ENCODE measurements at regions not wholly inside any gene's neighbourhood (a gene's known extent, or its start where the extent isn't known, plus 50 kb on each side); places are given as distances from the start of the nearest gene placed in this dataset.
"Not testable (repeated sequence)": the region's sequence is repeated elsewhere in the genome, so short reads cannot be mapped to it uniquely, and the experiment has no call there.

DNA sequence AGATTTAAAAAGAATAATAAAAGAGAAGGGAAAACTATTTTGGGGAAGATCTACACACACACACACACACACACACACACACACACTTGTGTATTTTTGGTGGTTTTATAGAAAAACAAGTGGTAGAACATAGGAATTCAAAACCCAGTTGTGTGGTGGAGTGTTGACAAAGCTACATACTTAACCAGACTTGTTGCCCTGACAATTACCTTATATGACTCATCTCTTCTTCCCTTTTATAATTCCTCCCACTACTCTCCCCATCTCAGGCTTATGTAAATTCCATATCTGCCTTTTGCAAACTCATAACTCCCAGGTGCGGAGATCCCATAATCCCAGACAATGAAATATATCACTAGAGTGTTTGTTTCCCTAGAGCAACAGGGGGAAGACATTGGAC, 873.7 kb downstream of the NXPH1 start:
- H3K27ac ChIP-seq (ENCODE audit: low read depth in 1 of 2, low read length in 2 of 2) = no peak overlapping the region
- 87 to 93% methylated on average over 1 of the region's 1 CpG for WGBS, 2 donors
- H3K27me3 ChIP-seq (ENCODE audit: control insufficient read depth in 1 of 2, insufficient read depth in 2 of 2, low read length in 1 of 2) = no peaks in the 10 kb centered on the region
- no peak overlapping the region for H3K4me3 ChIP-seq (ENCODE audit: low read length in 2 of 2)
- H3K9me3 ChIP-seq (ENCODE audit: control insufficient read depth, low read length) = no peaks in the 10 kb centered on the region
- ATAC-seq (ENCODE audit: low FRiP score) (no peak), DNase-seq (no peak)
- intact Hi-C loops (cut with DNase I) = no loop called here
- H3K4me1 ChIP-seq (ENCODE audit: control insufficient read depth in 1 of 2, insufficient read depth in 2 of 2, low read length in 2 of 2) = no peaks in the 10 kb centered on the region
- H3K36me3 ChIP-seq (ENCODE audit: control insufficient read depth in 1 of 2, insufficient read depth in 2 of 2, low read length in 1 of 2) = no peaks in the 10 kb centered on the region

DNA sequence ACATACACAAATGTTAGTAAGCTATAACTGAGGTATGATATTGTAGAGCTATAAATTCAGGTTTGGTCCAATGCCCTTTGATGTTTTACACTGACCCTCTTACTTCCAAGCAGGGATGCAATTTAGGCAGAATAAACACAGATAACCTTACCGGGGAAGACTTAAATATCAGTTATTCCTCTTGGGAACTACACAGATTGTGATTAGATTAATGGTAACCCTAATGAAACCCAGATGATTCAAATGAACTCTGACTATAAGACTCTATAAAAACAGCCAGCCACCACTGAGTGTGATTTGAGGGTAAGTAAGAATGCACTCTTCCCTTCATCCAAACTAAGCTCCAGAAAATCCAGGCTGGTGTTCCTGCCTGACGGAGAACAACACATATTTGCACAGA, 891.1 kb downstream of the NXPH1 start:
- intact Hi-C loops (cut with DNase I) = no loop called here
- ATAC-seq (ENCODE audit: low FRiP score) (no peak), DNase-seq (no peak)
- WGBS, 2 donors = 23 to 27% methylated on average over 2 of the region's 2 CpGs
- H3K4me1 ChIP-seq (ENCODE audit: control insufficient read depth in 1 of 2, insufficient read depth in 2 of 2, low read length in 2 of 2) = no peaks in the 10 kb centered on the region
- no peaks in the 10 kb centered on the region for H3K27me3 ChIP-seq (ENCODE audit: control insufficient read depth in 1 of 2, insufficient read depth in 2 of 2, low read length in 1 of 2)
- no peaks in the 10 kb centered on the region for H3K36me3 ChIP-seq (ENCODE audit: control insufficient read depth in 1 of 2, insufficient read depth in 2 of 2, low read length in 1 of 2)
- H3K27ac ChIP-seq (ENCODE audit: low read depth in 1 of 2, low read length in 2 of 2) = no peak overlapping the region
- H3K4me3 ChIP-seq (ENCODE audit: low read length in 2 of 2) = no peak overlapping the region
- H3K9me3 ChIP-seq (ENCODE audit: control insufficient read depth, low read length) = no peaks in the 10 kb centered on the region

- DNase-seq = no peak
- H3K4me1 ChIP-seq (ENCODE audit: control insufficient read depth in 1 of 2, insufficient read depth in 2 of 2, low read length in 2 of 2) = no peaks in the 10 kb centered on the region
- no peak for ATAC-seq (ENCODE audit: low FRiP score)
- no peak overlapping the region for H3K27ac ChIP-seq (ENCODE audit: low read depth in 1 of 2, low read length in 2 of 2)
- intact Hi-C loops (cut with DNase I) = no loop called here
- H3K9me3 ChIP-seq (ENCODE audit: control insufficient read depth, low read length) = no peaks in the 10 kb centered on the region
- WGBS, 2 donors = 67 to 72% methylated on average over 2 of the region's 2 CpGs
- no peak overlapping the region for H3K4me3 ChIP-seq (ENCODE audit: low read length in 2 of 2)
- H3K36me3 ChIP-seq (ENCODE audit: control insufficient read depth in 1 of 2, insufficient read depth in 2 of 2, low read length in 1 of 2) = no peaks in the 10 kb centered on the region
- H3K27me3 ChIP-seq (ENCODE audit: control insufficient read depth in 1 of 2, insufficient read depth in 2 of 2, low read length in 1 of 2) = no peaks in the 10 kb centered on the region
Measured at GRCh38 chr7:9328296-9328695, 894.9 kb downstream of the NXPH1 start.

DNA sequence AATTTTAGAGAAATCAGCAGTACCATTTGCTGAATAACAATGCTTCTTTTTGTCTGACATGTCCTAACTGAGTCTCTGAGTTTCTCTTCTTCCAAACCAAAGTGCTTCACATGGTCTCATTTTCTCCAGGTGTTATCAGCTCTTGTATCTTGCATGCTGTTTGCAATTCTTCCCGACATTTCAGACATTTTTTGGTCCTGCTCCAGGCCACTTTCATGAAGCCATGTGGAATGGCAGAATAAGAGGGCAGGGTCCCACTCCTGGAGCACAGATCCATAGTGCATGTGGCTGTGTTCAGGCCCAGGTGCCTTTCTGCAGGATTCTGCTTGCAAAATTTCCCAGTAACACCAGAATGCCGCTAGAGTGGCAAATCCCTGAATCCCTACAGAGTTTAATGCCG, 916.2 kb downstream of the NXPH1 start:
- WGBS, 2 donors = 67 to 71% methylated on average over 3 of the region's 3 CpGs
- Histone ChIP-seq H3K27ac (ENCODE audit: low read depth in 1 of 2, low read length in 2 of 2) (no peak overlapping the region), H3K36me3 (ENCODE audit: control insufficient read depth in 1 of 2, insufficient read depth in 2 of 2, low read length in 1 of 2) (no peaks in the 10 kb centered on the region), H3K9me3 (ENCODE audit: control insufficient read depth, low read length) (no peaks in the 10 kb centered on the region), H3K27me3 (ENCODE audit: control insufficient read depth in 1 of 2, insufficient read depth in 2 of 2, low read length in 1 of 2) (no peaks in the 10 kb centered on the region), H3K4me1 (ENCODE audit: control insufficient read depth in 1 of 2, insufficient read depth in 2 of 2, low read length in 2 of 2) (no peaks in the 10 kb centered on the region), H3K4me3 (ENCODE audit: low read length in 2 of 2) (no peak overlapping the region)
- ATAC-seq (ENCODE audit: low FRiP score) (no peak), DNase-seq (no peak)
- intact Hi-C loops (cut with DNase I) = no loop called here

GRCh38 chr7:9391221-9391620, 957.8 kb downstream of the NXPH1 start:
- H3K4me3 ChIP-seq (ENCODE audit: low read length in 2 of 2) = no peak overlapping the region
- H3K36me3 ChIP-seq (ENCODE audit: control insufficient read depth in 1 of 2, insufficient read depth in 2 of 2, low read length in 1 of 2) = no peaks in the 10 kb centered on the region
- ATAC-seq (ENCODE audit: low FRiP score) (no peak), DNase-seq (no peak)
- WGBS, 2 donors = 20 to 34% methylated on average over 4 of the region's 4 CpGs
- no peaks in the 10 kb centered on the region for H3K27me3 ChIP-seq (ENCODE audit: control insufficient read depth in 1 of 2, insufficient read depth in 2 of 2, low read length in 1 of 2)
- H3K9me3 ChIP-seq (ENCODE audit: control insufficient read depth, low read length) = peaks cover 6% of the 10 kb centered on the region
- no peak overlapping the region for H3K27ac ChIP-seq (ENCODE audit: low read depth in 1 of 2, low read length in 2 of 2)
- H3K4me1 ChIP-seq (ENCODE audit: control insufficient read depth in 1 of 2, insufficient read depth in 2 of 2, low read length in 2 of 2) = no peaks in the 10 kb centered on the region
- intact Hi-C loops (cut with DNase I) = no loop called here

- intact Hi-C loops (cut with DNase I) = no loop called here
- DNase-seq (no peak), ATAC-seq (ENCODE audit: low FRiP score) (no peak)
- Histone ChIP-seq H3K27ac (ENCODE audit: low read depth in 1 of 2, low read length in 2 of 2) (no peak overlapping the region), H3K9me3 (ENCODE audit: control insufficient read depth, low read length) (peaks cover 6% of the 10 kb centered on the region), H3K27me3 (ENCODE audit: control insufficient read depth in 1 of 2, insufficient read depth in 2 of 2, low read length in 1 of 2) (no peaks in the 10 kb centered on the region), H3K4me1 (ENCODE audit: control insufficient read depth in 1 of 2, insufficient read depth in 2 of 2, low read length in 2 of 2) (no peaks in the 10 kb centered on the region), H3K36me3 (ENCODE audit: control insufficient read depth in 1 of 2, insufficient read depth in 2 of 2, low read length in 1 of 2) (no peaks in the 10 kb centered on the region), H3K4me3 (ENCODE audit: low read length in 2 of 2) (no peak overlapping the region)
- WGBS, 2 donors = 83 to 86% methylated on average over 4 of the region's 4 CpGs
Measured at GRCh38 chr7:9391984-9392383, 958.6 kb downstream of the NXPH1 start.

DNA sequence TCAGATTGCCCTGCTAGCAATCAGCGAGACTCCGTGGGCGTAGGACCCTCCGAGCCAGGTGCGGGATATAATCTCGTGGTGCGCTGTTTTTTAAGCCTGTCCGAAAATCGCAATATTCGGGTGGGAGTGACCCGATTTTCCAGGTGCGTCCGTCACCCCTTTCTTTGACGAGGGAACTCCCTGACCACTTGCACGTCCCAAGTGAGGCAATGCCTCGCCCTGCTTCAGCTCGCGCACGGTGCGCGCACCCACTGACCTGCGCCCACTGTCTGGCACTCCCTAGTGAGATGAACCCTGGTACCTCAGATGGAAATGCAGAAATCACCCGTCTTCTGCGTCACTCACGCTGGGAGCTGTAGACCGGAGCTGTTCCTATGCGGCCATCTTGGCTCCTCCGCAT, 971.0 kb downstream of the NXPH1 start:
- 94 to 96% methylated on average over 28 of the region's 28 CpGs for WGBS, 2 donors
- H3K27me3 ChIP-seq (ENCODE audit: control insufficient read depth in 1 of 2, insufficient read depth in 2 of 2, low read length in 1 of 2); H3K27ac ChIP-seq (ENCODE audit: low read depth in 1 of 2, low read length in 2 of 2); ATAC-seq (ENCODE audit: low FRiP score); H3K36me3 ChIP-seq (ENCODE audit: control insufficient read depth in 1 of 2, insufficient read depth in 2 of 2, low read length in 1 of 2); H3K4me3 ChIP-seq (ENCODE audit: low read length in 2 of 2); intact Hi-C loops (cut with DNase I); H3K9me3 ChIP-seq (ENCODE audit: control insufficient read depth, low read length); H3K4me1 ChIP-seq (ENCODE audit: control insufficient read depth in 1 of 2, insufficient read depth in 2 of 2, low read length in 2 of 2); DNase-seq: not testable (repeated sequence)

DNA sequence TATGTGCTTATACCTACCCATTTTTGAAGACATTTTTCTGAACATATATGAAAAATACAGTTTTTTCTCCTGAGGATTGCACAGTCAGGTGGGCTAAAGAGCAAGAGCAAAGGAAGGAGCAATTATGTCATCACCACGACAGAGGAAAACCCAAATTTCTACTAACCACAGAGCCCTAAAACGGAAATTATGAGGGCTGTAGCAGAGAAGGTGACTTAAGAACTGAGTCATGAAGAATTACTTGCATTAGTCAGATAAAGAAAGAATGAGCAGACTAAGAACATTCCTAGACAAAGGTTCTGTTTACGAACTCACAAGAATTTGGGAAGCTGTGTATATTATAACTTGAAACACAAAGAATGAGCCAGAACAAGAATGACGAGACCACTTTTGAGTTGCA, 974.4 kb downstream of the NXPH1 start:
- Histone ChIP-seq H3K9me3 (ENCODE audit: control insufficient read depth, low read length) (no peaks in the 10 kb centered on the region), H3K27me3 (ENCODE audit: control insufficient read depth in 1 of 2, insufficient read depth in 2 of 2, low read length in 1 of 2) (no peaks in the 10 kb centered on the region), H3K36me3 (ENCODE audit: control insufficient read depth in 1 of 2, insufficient read depth in 2 of 2, low read length in 1 of 2) (no peaks in the 10 kb centered on the region), H3K27ac (ENCODE audit: low read depth in 1 of 2, low read length in 2 of 2) (no peak overlapping the region), H3K4me3 (ENCODE audit: low read length in 2 of 2) (no peak overlapping the region), H3K4me1 (ENCODE audit: control insufficient read depth in 1 of 2, insufficient read depth in 2 of 2, low read length in 2 of 2) (no peaks in the 10 kb centered on the region)
- ATAC-seq (ENCODE audit: low FRiP score) (no peak), DNase-seq (no peak)
- 22 to 37% methylated on average over 4 of the region's 4 CpGs for WGBS, 2 donors
- intact Hi-C loops (cut with DNase I) = no loop called here

- WGBS, 2 donors = 38 to 39% methylated on average over 4 of the region's 4 CpGs
- no peaks in the 10 kb centered on the region for H3K36me3 ChIP-seq (ENCODE audit: control insufficient read depth in 1 of 2, insufficient read depth in 2 of 2, low read length in 1 of 2)
- intact Hi-C loops (cut with DNase I) = no loop called here
- no peak for ATAC-seq (ENCODE audit: low FRiP score)
- no peak overlapping the region for H3K27ac ChIP-seq (ENCODE audit: low read depth in 1 of 2, low read length in 2 of 2)
- H3K27me3 ChIP-seq (ENCODE audit: control insufficient read depth in 1 of 2, insufficient read depth in 2 of 2, low read length in 1 of 2) = no peaks in the 10 kb centered on the region
- no peak overlapping the region for H3K4me3 ChIP-seq (ENCODE audit: low read length in 2 of 2)
- H3K4me1 ChIP-seq (ENCODE audit: control insufficient read depth in 1 of 2, insufficient read depth in 2 of 2, low read length in 2 of 2) = no peaks in the 10 kb centered on the region
- no peak for DNase-seq
- no peaks in the 10 kb centered on the region for H3K9me3 ChIP-seq (ENCODE audit: control insufficient read depth, low read length)
Measured at GRCh38 chr7:9453521-9453920, 1020.1 kb downstream of the NXPH1 start.

All from aorta (tissue), 5 donors.